SJCRH30 (cell line): ENCODE measurements at regions not wholly inside any gene's neighbourhood (a gene's known extent, or its start where the extent isn't known, plus 50 kb on each side); places are given as distances from the start of the nearest gene placed in this dataset.

ENCODE experiments used
- DNase-seq, 2 experiments: peaks; one replicate each; pipeline ENCODE4 v3.0.0-alpha.2; 2015 to 2020
- H3K27ac ChIP-seq: fragments of 250-450 bp; sonication (Bioruptor Pico); 2 replicates; pipeline ENCODE4 v1.5.1; 2020; ENCODE audit warnings: mild to moderate bottlenecking, moderate library complexity
- H3K27me3 ChIP-seq: fragments of 250-450 bp; sonication (Bioruptor Pico); 2 replicates; pipeline ENCODE4 v1.5.1; 2020; ENCODE audit warnings: mild to moderate bottlenecking, moderate library complexity
- H3K36me3 ChIP-seq: fragments of 250-450 bp; sonication (Bioruptor Pico); 2 replicates; pipeline ENCODE4 v1.5.1; 2020; ENCODE audit warnings: mild to moderate bottlenecking, moderate library complexity
- H3K4me1 ChIP-seq: fragments of 250-450 bp; sonication (Bioruptor Pico); 2 replicates; pipeline ENCODE4 v1.5.1; 2020; ENCODE audit warnings: mild to moderate bottlenecking, moderate library complexity
- H3K4me3 ChIP-seq: fragments of 250-450 bp; sonication (Bioruptor Pico); 2 replicates; pipeline ENCODE4 v1.5.1; 2020; ENCODE audit warnings: mild to moderate bottlenecking, moderate library complexity
- H3K9me3 ChIP-seq: fragments of 250-450 bp; sonication (Bioruptor Pico); replicated peaks from 2 replicates; pipeline ENCODE4 v1.5.1; 2020; ENCODE audit warnings: mild to moderate bottlenecking, moderate library complexity

DNA sequence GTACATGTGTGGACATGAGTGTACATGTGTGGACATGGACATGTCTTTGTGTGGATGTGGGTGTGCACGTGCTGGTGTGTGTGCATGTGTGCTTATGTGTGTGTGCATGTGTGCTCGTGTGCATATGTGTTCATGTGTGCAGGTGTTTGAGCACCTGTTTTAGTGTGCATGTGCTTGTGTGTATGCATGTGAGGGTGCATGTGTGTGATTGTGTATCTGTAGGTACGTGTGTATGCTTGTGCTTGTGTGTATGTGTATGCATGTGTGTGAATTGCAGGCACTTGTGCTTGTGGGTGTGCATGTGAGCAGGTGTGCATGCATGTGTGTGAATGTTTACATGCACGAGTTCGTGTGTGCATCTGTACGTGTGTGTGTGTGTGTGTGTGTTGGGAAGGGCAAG, 300.6 kb upstream of the EEF2KMT start:
- Histone ChIP-seq H3K4me1 (no peaks in the 10 kb centered on the region), H3K36me3 (no peaks in the 10 kb centered on the region), H3K9me3 (no peaks in the 10 kb centered on the region), H3K27me3 (peaks cover 4% of the 10 kb centered on the region; the same call in 1 of the 2 replicates), H3K27ac (no peak overlapping the region), H3K4me3 (no peak overlapping the region)
- DNase-seq: no peak

DNA sequence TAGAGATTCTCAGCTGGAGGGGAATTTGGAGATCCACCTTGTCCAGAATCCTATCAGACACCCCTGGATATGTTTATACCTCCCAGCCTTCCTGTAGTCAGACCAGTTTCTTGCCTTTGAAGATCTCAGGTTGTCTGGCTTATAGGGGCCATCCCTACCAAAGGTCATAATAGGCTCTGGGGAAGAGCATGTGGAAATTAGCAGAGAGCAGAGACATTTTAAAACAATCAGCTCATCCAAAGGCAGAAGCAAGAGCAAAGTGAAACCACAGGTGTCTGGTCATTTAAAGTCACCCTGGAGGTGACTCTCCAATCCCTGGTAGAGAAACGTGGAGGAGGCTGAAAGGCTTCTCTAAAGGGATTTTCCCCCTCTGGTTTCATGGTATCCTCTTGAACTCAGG, 299.3 kb upstream of the EEF2KMT start:
- no peaks in the 10 kb centered on the region for H3K36me3 ChIP-seq
- no peak for DNase-seq
- no peaks in the 10 kb centered on the region for H3K9me3 ChIP-seq
- H3K4me1 ChIP-seq: no peaks in the 10 kb centered on the region
- no peak overlapping the region for H3K4me3 ChIP-seq
- H3K27me3 ChIP-seq: peaks cover 4% of the 10 kb centered on the region; the same call in 1 of the 2 replicates
- H3K27ac ChIP-seq: no peak overlapping the region

DNA sequence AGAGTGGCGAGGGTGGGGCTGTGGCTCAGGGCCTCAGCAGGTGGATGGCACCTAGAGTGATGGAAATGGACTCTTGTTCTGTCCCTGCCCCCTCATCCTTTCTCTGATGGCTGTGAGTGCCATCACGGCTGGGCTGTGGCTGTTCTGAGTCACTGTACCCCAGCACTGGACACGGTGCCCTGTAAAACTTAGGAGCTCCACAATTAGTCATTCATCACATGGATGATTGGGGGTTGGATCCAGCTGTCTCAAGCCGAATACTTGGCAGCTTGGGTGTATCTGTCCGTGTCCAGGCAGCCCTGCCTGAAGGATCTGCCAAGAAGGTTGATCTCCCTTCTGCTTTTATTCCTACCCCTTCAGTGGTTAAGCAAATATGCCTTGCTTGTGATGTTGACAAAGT, 295.5 kb upstream of the EEF2KMT start:
- no peaks in the 10 kb centered on the region for H3K27me3 ChIP-seq
- H3K4me1 ChIP-seq: no peaks in the 10 kb centered on the region
- H3K4me3 ChIP-seq: no peak overlapping the region
- no peaks in the 10 kb centered on the region for H3K36me3 ChIP-seq
- no peaks in the 10 kb centered on the region for H3K9me3 ChIP-seq
- no peak overlapping the region for H3K27ac ChIP-seq
- DNase-seq: no peak

DNA sequence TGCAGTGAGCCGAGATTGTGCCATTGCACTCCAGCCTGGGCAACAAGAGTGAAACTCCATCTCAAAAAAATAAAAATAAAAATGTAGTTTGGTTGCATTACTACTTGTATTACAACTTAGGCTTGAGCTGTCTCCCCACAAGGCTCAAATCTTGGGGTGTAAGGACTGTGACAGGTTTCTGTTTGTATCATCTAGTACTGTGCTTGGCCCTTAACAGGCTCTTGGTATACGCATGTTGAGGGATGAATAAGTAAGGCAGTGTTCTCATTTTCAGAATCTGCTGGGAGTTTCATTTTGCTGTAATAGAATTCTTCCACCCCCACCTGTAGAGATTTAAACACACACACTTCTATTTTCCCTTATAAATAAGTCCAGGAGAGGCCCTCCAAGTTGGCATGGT, 289.4 kb upstream of the EEF2KMT start:
- Histone ChIP-seq H3K4me3 (no peak overlapping the region), H3K36me3 (no peaks in the 10 kb centered on the region), H3K4me1 (no peaks in the 10 kb centered on the region), H3K9me3 (no peaks in the 10 kb centered on the region), H3K27ac (no peak overlapping the region), H3K27me3 (no peaks in the 10 kb centered on the region)
- DNase-seq: no peak

DNA sequence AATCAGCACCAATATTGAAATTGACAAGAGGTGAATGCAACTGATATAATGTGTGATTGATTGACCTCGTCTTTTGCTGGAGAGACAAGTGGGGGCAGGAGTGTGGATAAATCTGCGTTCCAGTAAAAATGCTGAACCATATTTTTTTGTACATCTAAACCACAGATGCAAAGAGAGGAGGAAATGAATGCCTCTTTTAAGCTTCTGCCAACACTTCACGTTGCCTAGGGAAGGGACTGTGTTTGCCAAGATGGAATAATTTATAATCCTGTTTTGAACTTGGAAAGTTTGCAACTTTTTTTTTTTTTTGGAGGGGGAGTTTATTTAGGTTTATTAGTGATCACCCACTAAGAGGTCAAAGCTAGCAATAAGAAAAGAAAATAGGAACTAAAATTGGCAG, 288.2 kb upstream of the EEF2KMT start:
- Histone ChIP-seq H3K27me3 (no peaks in the 10 kb centered on the region), H3K4me3 (no peak overlapping the region), H3K9me3 (no peaks in the 10 kb centered on the region), H3K4me1 (no peaks in the 10 kb centered on the region), H3K36me3 (no peaks in the 10 kb centered on the region), H3K27ac (no peak overlapping the region)
- no peak for DNase-seq

DNA sequence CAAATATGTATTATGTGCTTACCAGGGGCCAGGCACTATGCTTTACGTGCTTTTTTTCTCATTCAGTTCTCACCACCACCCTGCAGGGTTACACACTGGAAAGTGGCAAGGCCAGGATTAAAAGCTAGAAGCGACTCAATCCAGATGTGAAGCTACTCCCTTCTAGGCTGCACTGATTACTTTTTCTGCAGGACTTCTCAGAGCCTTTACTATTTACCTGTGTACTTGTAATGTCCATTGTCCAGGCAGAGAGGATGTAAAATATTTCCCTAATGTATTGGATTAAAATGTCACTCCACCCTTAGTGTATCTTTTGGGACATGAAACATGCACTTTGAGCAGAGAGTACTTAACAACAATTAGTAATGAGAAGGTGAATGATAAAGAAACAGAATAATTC, 287.5 kb upstream of the EEF2KMT start:
- Histone ChIP-seq H3K4me3 (no peak overlapping the region), H3K27me3 (no peaks in the 10 kb centered on the region), H3K4me1 (no peaks in the 10 kb centered on the region), H3K9me3 (no peaks in the 10 kb centered on the region), H3K36me3 (no peaks in the 10 kb centered on the region), H3K27ac (no peak overlapping the region)
- no peak for DNase-seq

DNA sequence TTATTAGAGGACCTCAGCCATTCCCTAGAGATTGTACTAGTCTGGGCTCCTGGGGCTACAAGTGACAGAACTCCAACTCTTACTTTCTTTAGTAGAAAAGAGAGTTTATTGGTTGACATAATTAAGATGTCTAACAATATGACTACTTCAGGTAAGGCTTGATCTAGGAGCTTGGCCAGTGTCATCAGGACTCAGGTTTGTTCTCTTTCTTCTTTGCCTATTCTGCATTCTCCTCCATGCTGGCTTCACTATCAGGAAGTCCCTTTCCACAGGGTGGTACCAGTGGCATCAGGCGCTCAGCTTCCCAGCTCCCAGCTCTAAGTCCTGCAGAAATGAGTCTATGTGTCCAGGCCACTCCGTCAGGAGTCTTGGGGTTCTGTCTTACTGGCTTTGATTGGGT, 286.1 kb upstream of the EEF2KMT start:
- Histone ChIP-seq H3K27me3 (no peaks in the 10 kb centered on the region), H3K4me3 (no peak overlapping the region), H3K9me3 (no peaks in the 10 kb centered on the region), H3K36me3 (no peaks in the 10 kb centered on the region), H3K4me1 (no peaks in the 10 kb centered on the region), H3K27ac (no peak overlapping the region)
- no peak for DNase-seq

DNA sequence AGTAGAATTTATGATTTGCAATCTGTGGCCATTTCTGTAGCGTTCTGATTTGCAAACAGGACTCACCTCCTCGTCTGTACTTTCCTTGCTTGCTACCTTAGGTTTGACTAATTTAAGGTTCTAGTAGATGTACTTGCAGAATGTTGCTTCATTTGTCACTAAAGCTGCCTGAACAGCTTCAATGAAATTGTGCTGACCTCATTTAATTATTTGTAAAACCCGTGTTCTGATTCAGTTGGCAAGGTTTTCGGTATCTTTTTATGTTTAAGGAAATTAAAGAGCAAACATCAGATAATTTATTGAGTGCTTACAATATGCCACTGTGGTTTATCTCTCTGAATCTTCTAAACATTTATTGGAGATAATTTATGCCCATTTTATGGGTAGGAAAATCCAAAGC, 284.9 kb upstream of the EEF2KMT start:
- H3K9me3 ChIP-seq: no peaks in the 10 kb centered on the region
- H3K4me3 ChIP-seq: no peak overlapping the region
- no peak for DNase-seq
- no peaks in the 10 kb centered on the region for H3K4me1 ChIP-seq
- no peaks in the 10 kb centered on the region for H3K36me3 ChIP-seq
- H3K27ac ChIP-seq: no peak overlapping the region
- H3K27me3 ChIP-seq: no peaks in the 10 kb centered on the region

DNA sequence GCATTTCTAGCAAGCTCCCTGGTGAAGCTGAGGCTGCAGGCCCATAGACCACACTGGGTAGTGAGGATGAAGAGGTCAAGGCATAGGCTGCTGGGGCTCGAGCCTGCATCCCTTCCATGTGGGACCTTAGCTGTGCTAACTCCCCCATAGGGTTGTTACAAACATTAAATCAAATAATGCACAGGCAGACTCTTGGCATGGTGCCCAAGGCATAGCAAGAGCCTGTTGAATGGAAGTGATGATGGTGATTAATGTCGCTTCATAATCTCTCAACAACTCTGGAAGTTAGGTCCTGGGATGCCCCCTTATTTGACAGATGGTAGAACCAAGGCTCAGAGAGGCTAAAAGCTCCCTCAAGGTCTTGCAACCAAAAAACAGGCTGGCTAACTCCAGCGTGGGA, 283.9 kb upstream of the EEF2KMT start:
- no peak for DNase-seq
- no peaks in the 10 kb centered on the region for H3K36me3 ChIP-seq
- no peak overlapping the region for H3K27ac ChIP-seq
- no peaks in the 10 kb centered on the region for H3K4me1 ChIP-seq
- peaks cover 6% of the 10 kb centered on the region; the same call in 1 of the 2 replicates for H3K27me3 ChIP-seq
- H3K9me3 ChIP-seq: no peaks in the 10 kb centered on the region
- no peak overlapping the region for H3K4me3 ChIP-seq

DNA sequence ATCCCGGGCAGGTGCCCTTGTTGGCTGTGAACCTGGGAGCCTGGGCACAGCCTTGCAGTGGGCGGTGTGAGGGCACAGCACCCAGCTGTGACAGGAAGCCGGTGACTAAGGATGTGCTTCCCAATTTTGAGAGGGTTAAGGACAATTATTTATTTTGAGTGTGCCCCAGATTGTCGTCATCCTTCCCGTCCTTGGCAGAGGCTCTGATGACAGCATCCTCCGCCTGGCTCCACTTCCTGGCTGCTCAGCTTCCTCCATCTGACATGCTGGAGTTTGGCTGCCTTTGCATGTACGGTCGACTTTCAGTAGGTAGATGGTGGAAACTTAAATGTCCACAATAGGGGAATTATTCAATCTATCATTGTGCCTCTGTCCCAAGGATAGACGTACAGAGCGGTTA, 282.4 kb upstream of the EEF2KMT start:
- Histone ChIP-seq H3K9me3 (no peaks in the 10 kb centered on the region), H3K4me3 (no peak overlapping the region), H3K36me3 (no peaks in the 10 kb centered on the region), H3K27me3 (peaks cover 6% of the 10 kb centered on the region; the same call in 1 of the 2 replicates), H3K4me1 (no peaks in the 10 kb centered on the region), H3K27ac (no peak overlapping the region)
- no peak for DNase-seq

DNA sequence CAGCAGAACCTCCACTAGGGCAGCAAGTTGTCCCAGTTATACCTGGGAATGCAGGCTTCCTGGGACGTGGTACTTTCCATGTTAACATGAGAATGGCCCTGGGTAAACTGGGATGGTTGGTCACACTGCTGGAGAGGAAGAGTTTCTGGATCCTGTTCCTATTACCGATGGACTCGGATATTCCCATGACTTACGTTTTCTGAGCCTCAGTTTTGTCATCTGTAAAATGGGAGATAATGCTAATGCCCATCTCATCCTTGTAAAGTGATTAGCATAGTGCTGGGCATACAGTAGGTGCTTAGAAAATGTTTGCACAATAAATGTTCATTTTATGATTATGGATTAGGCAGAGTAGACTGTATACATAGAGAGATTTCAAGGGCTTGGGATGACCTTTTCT, 280.9 kb upstream of the EEF2KMT start:
- Histone ChIP-seq H3K4me1 (no peaks in the 10 kb centered on the region), H3K9me3 (no peaks in the 10 kb centered on the region), H3K4me3 (no peak overlapping the region), H3K27me3 (peaks cover 6% of the 10 kb centered on the region; the same call in 1 of the 2 replicates), H3K36me3 (no peaks in the 10 kb centered on the region), H3K27ac (no peak overlapping the region)
- DNase-seq: no peak

DNA sequence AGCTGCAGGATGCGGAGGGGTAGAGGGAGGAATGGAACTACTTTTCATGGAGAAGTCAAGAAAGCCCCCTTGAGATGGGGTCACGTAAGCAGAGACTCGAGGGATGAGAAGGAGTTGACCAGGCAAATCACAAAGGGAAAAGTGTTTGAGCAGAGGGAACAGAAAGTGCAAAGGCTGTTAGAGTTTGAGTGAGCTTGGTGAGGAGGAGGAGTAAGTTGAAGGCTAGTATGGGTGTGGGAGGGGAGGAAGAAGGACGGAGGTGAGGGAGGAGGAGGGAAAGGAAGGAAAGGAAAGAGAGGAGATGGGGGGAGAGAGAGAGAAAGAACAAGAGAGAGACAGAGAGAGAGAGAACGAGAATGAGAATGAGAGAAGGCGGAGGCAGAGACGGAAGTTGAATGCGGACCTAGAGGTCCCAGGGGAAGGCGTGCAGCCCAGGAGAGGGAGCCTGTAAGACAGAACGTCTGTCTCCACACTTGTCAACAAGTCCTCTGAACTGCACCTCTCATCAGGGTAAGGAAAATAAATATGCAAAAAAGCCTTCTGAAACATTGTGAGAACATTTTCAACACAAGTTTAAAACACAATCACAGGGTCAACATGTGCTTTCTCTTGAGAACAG, 279.8 kb upstream of the EEF2KMT start:
- H3K27me3 ChIP-seq: peaks cover 6% of the 10 kb centered on the region; the same call in 1 of the 2 replicates
- H3K4me1 ChIP-seq: no peaks in the 10 kb centered on the region
- no peak overlapping the region for H3K27ac ChIP-seq
- no peak for DNase-seq
- no peaks in the 10 kb centered on the region for H3K36me3 ChIP-seq
- H3K9me3 ChIP-seq: no peaks in the 10 kb centered on the region
- H3K4me3 ChIP-seq: no peak overlapping the region

DNA sequence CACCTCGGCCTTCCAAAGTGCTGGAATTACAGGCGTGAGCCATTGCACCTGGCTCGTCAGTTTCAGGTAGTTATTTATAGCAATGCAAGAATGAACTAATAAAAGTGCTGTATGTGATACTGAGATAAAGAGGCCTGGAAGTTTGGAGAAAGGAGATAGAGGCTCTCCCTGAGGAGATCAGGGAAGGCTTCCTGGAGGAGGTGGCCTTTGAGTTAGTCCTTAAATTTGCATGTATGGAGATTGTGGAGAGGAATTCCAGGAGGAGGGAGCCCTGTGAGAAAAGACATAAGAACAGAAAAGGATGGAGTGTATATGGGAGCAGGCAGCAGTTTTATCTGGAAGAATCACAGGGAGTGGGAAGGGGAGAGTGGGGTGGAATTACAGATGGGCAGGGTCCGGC, 276.6 kb upstream of the EEF2KMT start:
- DNase-seq: no peak
- no peaks in the 10 kb centered on the region for H3K9me3 ChIP-seq
- H3K4me3 ChIP-seq: no peak overlapping the region
- peaks cover 9% of the 10 kb centered on the region; the same call in 1 of the 2 replicates for H3K27me3 ChIP-seq
- no peak overlapping the region for H3K27ac ChIP-seq
- no peaks in the 10 kb centered on the region for H3K36me3 ChIP-seq
- H3K4me1 ChIP-seq: no peaks in the 10 kb centered on the region

DNA sequence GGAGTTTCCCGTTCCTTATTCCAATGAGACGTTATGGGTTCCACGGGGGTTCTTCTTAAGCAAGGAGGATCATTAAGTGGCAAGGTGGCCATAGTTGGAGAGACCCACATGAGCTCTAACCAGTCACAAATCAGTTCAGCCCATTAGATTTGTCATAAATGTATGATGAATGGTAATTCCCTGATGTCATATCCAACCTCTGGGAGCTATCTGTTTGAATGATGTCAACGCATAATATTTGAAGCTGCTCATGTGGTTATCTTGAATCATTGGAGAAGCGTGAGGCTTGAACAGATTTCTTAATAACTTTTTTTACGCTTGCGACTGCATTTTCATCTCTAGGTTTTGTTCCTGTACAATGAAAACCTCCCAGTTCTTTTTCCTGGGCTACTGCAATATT, 270.4 kb upstream of the EEF2KMT start:
- H3K4me1 ChIP-seq: no peaks in the 10 kb centered on the region
- DNase-seq: no peak
- no peaks in the 10 kb centered on the region for H3K9me3 ChIP-seq
- H3K36me3 ChIP-seq: no peaks in the 10 kb centered on the region
- H3K4me3 ChIP-seq: no peak overlapping the region
- H3K27ac ChIP-seq: no peak overlapping the region
- H3K27me3 ChIP-seq: 0 out of 2 replicates have a peak, but pooled peaks cover 6% of the 10 kb centered on the region

DNA sequence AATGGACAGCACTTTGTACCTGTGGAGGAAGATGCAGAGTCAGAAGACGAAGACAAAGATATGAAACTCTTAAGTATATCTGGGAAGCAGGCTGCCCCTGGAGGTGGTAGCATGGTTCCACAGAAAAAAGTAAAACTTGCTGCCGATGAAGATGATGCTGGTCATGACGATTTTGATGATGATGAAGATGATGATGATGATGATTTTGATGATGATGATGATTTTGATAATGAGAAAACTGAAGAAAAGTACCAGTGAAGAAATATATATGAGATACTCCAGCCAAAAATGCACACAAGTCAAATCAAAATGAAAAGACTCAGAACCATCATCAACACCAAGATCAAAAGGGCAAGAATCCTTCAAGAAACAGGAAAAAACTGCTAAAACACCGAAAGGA, 268.5 kb upstream of the EEF2KMT start:
- Histone ChIP-seq H3K4me3 (no peak overlapping the region), H3K9me3 (no peaks in the 10 kb centered on the region), H3K27me3 (0 out of 2 replicates have a peak, but pooled peaks cover 3% of the 10 kb centered on the region), H3K4me1 (no peaks in the 10 kb centered on the region), H3K27ac (no peak overlapping the region), H3K36me3 (no peaks in the 10 kb centered on the region)
- DNase-seq: no peak

DNA sequence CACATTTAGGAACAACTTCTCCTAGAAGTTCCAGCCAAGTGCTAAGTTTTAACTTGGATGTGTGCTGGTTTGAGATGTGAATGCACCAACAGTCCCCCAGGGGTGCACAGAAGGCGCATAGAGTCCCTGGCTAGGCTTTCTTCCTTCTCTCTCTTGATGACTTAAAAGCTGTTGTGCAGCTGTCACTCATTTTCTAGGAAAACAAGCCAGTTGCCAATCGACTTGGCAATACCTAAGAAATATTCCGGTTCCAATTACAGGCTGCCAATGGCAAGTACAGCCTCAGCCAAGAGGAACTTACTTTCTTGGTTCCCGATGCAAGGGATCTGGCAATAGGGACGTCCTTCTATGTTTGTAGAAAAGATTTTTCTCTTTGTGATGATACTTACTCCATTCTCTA, 266.6 kb upstream of the EEF2KMT start:
- no peak for DNase-seq
- Histone ChIP-seq H3K4me3 (no peak overlapping the region), H3K9me3 (no peaks in the 10 kb centered on the region), H3K36me3 (no peaks in the 10 kb centered on the region), H3K27me3 (0 out of 2 replicates have a peak, but pooled peaks cover 3% of the 10 kb centered on the region), H3K27ac (no peak overlapping the region), H3K4me1 (no peaks in the 10 kb centered on the region)
